OCI-LY7 (cell line): ENCODE measurements at regions not wholly inside any gene's neighbourhood (a gene's known extent, or its start where the extent isn't known, plus 50 kb on each side); places are given as distances from the start of the nearest gene placed in this dataset.

Source experiments
- BruUV-seq: library from RNA; stranded (reverse); fragments of 400-500 nt; replicated peaks from 2 replicates; lab custom pipeline; 2021; lab: Mats Ljungman, UMichigan
- CTCF ChIA-PET: fragments of 300-600 bp; sonication (Branson Sonifier 250); formaldehyde crosslinking; loops from one replicate; lab custom pipeline; 2022; ENCODE audit warnings: antibody characterized with exemption; ENCODE audit not compliant: unreplicated experiment; lab: Charles Lee
- POLR2A ChIA-PET: fragments of 300-600 bp; sonication (Branson Sonifier 250); formaldehyde crosslinking; loops from one replicate; lab custom pipeline; 2022; ENCODE audit warnings: antibody characterized with exemption; lab: Charles Lee
- DNase-seq: peaks from one replicate; pipeline ENCODE4 v3.0.0-alpha.2; 2015; ENCODE audit warnings: low spot score
- H2AFZ ChIP-seq: fragments of 200-600 bp; sonication (generic), shearing (Covaris generic); 2 replicates; pipeline ENCODE4 v1.6.1; 2014; ENCODE audit warnings: mild to moderate bottlenecking, antibody characterized with exemption, low read length, moderate library complexity
- H3K27ac ChIP-seq: fragments of 200-600 bp; sonication (generic); 2 replicates; pipeline ENCODE4 v1.5.1; 2014; ENCODE audit warnings: mixed run types, low read depth, mild to moderate bottlenecking, moderate library complexity, low read length, inconsistent platforms; ENCODE audit not compliant: poor library complexity, severe bottlenecking
- H3K36me3 ChIP-seq: fragments of 200-600 bp; sonication (generic); 2 replicates; pipeline ENCODE4 v1.6.1; 2014; ENCODE audit warnings: mild to moderate bottlenecking, antibody characterized with exemption, low read length, moderate library complexity, mixed read lengths; ENCODE audit not compliant: insufficient read depth
- H3K4me1 ChIP-seq: fragments of 200-600 bp; sonication (generic); 2 replicates; pipeline ENCODE4 v1.5.1; 2014; ENCODE audit warnings: mild to moderate bottlenecking, low read length; ENCODE audit not compliant: insufficient read depth, poor library complexity, severe bottlenecking
- H3K4me2 ChIP-seq: fragments of 200-600 bp; sonication (generic); 2 replicates; pipeline ENCODE4 v1.6.1; 2014; ENCODE audit warnings: mild to moderate bottlenecking, low read length
- H3K4me3 ChIP-seq: fragments of 200-600 bp; sonication (generic); 2 replicates; pipeline ENCODE4 v1.5.1; 2014; ENCODE audit warnings: mild to moderate bottlenecking, low read depth, low read length; ENCODE audit not compliant: poor library complexity, severe bottlenecking
- H3K79me2 ChIP-seq: fragments of 200-600 bp; sonication (generic); 2 replicates; pipeline ENCODE4 v1.6.1; 2016; ENCODE audit warnings: low read depth, mild to moderate bottlenecking, low read length, moderate library complexity, mixed read lengths; ENCODE audit not compliant: insufficient read depth
- H3K9me2 ChIP-seq: fragments of 200-600 bp; sonication (generic); 2 replicates; pipeline ENCODE4 v1.6.1; 2016; ENCODE audit warnings: mild to moderate bottlenecking, low read length, mixed read lengths; ENCODE audit not compliant: insufficient read depth
- H3K9me3 ChIP-seq: fragments of 200-600 bp; sonication (generic); 2 replicates; pipeline ENCODE4 v1.6.1; 2014; ENCODE audit warnings: mild to moderate bottlenecking, mixed run types, low read length, mixed read lengths
- H4K20me1 ChIP-seq: fragments of 200-600 bp; sonication (generic); 2 replicates; pipeline ENCODE4 v1.6.1; 2014; ENCODE audit warnings: mild to moderate bottlenecking, antibody characterized with exemption, low read length, moderate library complexity, mixed read lengths; ENCODE audit not compliant: insufficient read depth
- EZH2phosphoT487 ChIP-seq: fragments of 200-600 bp; sonication (generic); IDR thresholded peaks from 2 replicates; pipeline ENCODE4 v1.6.1; 2018; ENCODE audit warnings: low read depth, borderline replicate concordance, mild to moderate bottlenecking, mixed run types, antibody characterized with exemption, low read length, moderate library complexity, mixed read lengths
- intact Hi-C: fragments of 100-400 bp; cut with micrococcal nuclease; formaldehyde crosslinking; loops from one replicate; pipeline ENCODE4 v1.10.0; 2022; ENCODE audit not compliant: unreplicated experiment
- TF ChIP-seq, protein P1 (sequence below): fragments of 200-600 bp; sonication (generic); conservative IDR thresholded peaks from 2 replicates; pipeline ENCODE4 v1.5.1; 2014; ENCODE audit warnings: mild to moderate bottlenecking, antibody characterized with exemption, low read length, moderate library complexity, mixed read lengths

DNA sequence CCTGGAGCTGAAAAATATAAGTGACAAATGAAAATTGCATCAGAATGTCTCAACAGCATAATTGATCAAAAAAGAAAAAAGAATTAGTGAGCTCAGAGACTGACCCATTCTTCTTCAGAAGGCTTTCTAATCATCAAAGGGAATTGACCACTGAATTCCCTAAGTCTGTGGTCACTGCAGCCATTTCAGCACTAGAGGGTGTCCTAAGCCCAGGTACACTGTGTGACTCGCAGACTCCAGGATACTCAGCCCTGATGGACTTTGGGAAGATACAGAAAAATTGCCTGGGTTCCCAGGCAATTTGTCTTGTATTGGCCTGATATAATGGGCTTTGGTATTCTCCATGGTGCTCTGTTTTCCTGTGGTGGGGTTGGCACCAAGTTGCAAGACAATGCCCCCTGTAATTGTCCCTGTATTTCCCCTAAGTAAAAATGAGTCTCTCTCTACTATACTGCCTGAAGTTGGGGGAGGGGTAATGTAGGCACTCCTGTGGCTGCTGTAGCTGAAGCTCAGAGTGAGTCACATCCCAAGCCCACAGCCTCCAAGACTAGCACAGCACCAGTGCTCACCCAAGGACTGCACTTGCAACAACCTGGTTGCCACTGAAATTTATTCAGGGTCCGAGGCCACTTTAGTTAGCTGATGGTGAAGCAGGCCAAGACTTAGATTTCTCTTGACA is 256.0 kb upstream of the STAC start:
- Histone ChIP-seq H2AFZ (no peak overlapping the region), H3K36me3 (no peaks in the 10 kb centered on the region), H3K9me2 (no peaks in the 10 kb centered on the region), H3K79me2 (no peaks in the 10 kb centered on the region; the same call in 1 of the 2 replicates), H4K20me1 (no peaks in the 10 kb centered on the region), H3K27ac (no peak overlapping the region), H3K9me3 (no peaks in the 10 kb centered on the region), H3K4me3 (no peak overlapping the region), H3K4me2 (no peak overlapping the region), H3K4me1 (no peaks in the 10 kb centered on the region)
- DNase-seq = no peak
- no peak for TF ChIP-seq EZH2phosphoT487
- TF ChIP-seq, protein P1, sequence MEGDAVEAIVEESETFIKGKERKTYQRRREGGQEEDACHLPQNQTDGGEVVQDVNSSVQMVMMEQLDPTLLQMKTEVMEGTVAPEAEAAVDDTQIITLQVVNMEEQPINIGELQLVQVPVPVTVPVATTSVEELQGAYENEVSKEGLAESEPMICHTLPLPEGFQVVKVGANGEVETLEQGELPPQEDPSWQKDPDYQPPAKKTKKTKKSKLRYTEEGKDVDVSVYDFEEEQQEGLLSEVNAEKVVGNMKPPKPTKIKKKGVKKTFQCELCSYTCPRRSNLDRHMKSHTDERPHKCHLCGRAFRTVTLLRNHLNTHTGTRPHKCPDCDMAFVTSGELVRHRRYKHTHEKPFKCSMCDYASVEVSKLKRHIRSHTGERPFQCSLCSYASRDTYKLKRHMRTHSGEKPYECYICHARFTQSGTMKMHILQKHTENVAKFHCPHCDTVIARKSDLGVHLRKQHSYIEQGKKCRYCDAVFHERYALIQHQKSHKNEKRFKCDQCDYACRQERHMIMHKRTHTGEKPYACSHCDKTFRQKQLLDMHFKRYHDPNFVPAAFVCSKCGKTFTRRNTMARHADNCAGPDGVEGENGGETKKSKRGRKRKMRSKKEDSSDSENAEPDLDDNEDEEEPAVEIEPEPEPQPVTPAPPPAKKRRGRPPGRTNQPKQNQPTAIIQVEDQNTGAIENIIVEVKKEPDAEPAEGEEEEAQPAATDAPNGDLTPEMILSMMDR = peak; percentile 33; the same call in 1 of the 2 replicates
- no TSS peak for BruUV-seq
- ChIA-PET CTCF (no interaction called here), POLR2A (no interaction called here)
- intact Hi-C loops = no loop called here

DNA sequence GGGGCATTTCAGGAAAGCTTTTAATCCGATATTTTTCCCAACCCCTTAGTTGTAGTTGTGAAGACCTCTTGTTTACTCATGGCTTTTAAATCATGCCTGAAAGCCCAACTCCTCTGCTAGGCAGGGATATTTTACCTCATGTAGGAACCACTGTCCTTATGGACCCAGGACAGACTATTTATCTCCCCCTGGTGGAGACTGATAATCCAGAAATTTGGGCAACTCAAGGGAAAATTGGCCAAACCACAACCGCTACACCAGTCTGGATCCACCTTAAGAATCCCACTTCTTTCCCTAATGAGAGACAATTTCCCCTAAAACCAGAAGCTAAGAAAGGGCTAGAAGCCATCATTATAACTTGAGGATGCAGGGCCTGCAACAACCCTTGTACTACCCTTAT is 248.1 kb upstream of the STAC start:
- no peak for DNase-seq
- TF ChIP-seq, protein P1 = peak; percentile 31; the same call in 1 of the 2 replicates
- TF ChIP-seq EZH2phosphoT487 = no peak
- no peak overlapping the region for H3K4me3 ChIP-seq
- no peaks in the 10 kb centered on the region for H3K9me2 ChIP-seq
- H3K79me2 ChIP-seq = no peaks in the 10 kb centered on the region; the same call in 1 of the 2 replicates
- H3K27ac ChIP-seq = no peak overlapping the region
- BruUV-seq = no TSS peak
- H2AFZ ChIP-seq = no peak overlapping the region
- no peaks in the 10 kb centered on the region for H3K4me1 ChIP-seq
- H3K9me3 ChIP-seq = no peaks in the 10 kb centered on the region
- H4K20me1 ChIP-seq = no peaks in the 10 kb centered on the region
- ChIA-PET POLR2A (no interaction called here), CTCF (no interaction called here)
- H3K36me3 ChIP-seq = no peaks in the 10 kb centered on the region
- intact Hi-C loops = no loop called here
- no peak overlapping the region for H3K4me2 ChIP-seq

DNA sequence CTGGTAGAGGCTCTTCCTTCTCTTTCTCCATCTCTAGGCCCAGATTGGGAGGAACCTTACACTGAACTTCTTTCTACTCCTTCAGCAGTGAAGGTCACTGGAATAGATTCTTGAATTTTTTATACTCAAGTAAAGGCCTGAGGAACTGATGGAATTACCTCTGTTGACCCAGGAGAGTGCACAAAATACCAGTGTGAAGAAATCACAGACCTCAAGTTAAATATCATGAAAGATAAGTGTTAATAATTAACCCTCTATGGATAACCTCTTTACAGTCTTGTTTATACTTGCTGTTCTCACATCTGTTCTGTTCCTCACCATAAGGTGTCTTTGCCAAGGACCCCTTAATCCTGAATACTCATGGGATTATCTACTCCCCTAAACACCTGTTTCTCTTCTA is 244.4 kb upstream of the STAC start:
- POLR2A ChIA-PET = no interaction called here
- Histone ChIP-seq H3K27ac (no peak overlapping the region), H2AFZ (no peak overlapping the region), H3K79me2 (no peaks in the 10 kb centered on the region), H3K9me3 (no peaks in the 10 kb centered on the region), H3K9me2 (no peaks in the 10 kb centered on the region), H3K4me2 (no peak overlapping the region), H4K20me1 (no peaks in the 10 kb centered on the region), H3K36me3 (no peaks in the 10 kb centered on the region), H3K4me1 (no peaks in the 10 kb centered on the region), H3K4me3 (no peak overlapping the region)
- BruUV-seq = no TSS peak
- no peak for DNase-seq
- CTCF ChIA-PET = no interaction called here
- TF ChIP-seq EZH2phosphoT487 = no peak
- TF ChIP-seq, protein P1 = no peak
- intact Hi-C loops = no loop called here
